ENCODE measurements at regions not wholly inside any gene's neighbourhood (a gene's known extent, or its start where the extent isn't known, plus 50 kb on each side); places are given as distances from the start of the nearest gene placed in this dataset.

DNA sequence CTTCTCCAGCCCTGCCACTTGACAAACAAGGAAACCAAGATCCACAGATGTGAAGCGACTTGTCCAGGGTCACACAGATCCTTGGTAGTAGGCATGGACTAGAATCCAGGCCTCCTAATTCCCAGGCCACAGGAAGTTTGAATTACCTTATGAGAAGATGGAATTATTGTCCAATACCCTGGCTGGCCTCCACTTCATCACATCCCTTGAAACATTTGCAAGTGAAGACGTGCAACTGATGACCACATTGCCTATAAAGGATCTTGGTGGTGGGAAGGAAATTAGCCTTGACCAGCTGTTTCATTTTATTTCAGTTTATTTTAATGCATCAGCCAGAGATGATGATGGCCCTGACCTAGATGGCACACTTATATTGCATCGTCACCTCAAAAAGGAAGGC lies 165.8 kb upstream of the CAMK1G start:
- no peak for DNase-seq

DNA sequence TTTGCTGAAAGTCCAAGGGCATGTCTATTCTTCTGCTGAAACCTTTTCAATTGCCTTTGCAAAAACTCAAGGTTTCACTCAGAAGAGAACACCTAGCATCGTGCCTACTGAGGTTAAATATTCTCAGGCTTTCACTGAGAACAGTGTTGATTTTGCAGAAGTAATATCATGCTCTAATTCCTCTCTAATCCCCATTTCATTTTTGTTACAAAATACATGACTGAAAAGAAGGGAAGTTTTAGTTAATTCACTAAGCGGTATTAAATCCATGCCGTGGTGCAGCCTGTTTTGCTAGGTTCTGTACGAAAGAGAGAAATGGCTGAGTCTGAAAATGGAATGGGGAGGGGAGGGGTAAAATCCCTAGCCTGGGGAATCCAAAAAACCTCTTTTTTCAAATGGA lies 163.2 kb upstream of the CAMK1G start:
- DNase-seq: no peak

DNA sequence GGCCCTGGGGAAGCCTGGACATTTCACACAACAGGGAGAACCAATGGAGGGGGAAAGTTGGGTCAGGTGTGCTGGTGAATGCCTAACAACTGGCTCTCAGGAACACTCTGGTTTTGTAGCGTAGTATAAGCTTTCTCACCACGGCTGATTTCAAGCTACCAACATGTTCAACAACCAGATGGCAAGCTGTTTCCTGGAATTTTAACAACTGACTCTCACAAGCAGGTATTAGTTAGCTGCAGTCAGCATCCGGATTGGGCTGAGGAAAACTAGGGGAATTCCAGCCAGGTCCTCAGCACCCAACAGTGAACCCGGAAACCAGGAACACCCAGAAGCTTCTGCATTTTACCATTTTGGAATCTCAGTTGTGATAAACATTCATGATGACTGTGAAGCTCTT lies 162.3 kb upstream of the CAMK1G start:
- DNase-seq: no peak

DNA sequence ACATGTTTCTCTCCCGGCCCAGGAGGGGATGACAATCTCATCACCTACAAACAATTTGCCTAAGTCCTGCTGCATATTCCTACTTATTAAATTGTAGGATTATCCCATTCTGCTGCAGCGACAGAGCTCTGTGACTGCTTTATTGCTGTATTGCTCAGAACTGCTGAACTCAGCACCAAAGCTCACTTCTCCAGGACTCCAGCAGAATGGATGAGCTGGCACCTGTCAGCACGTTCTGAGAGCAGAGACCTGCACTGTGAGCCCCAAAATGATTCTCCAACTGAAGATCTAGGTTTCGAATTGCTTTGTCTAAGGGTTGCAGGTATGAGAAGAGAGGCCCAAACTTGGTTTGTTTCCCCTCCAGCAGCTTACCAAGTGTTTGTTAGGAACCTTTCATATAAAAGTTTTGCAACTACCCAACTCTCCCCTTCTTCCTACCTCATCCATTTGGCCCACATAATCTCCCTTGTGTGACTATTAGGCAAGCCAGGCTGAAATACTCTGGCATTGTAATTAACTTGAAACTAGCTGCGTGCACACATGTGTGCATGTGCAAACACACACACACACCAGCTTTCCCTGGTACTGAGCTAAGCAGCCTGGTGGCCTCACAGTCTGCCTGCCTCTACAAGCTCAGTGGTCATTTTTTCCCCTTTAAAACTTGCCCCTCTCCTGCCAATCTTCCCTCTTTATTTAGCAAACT lies 161.4 kb upstream of the CAMK1G start:
- no peak for DNase-seq

DNA sequence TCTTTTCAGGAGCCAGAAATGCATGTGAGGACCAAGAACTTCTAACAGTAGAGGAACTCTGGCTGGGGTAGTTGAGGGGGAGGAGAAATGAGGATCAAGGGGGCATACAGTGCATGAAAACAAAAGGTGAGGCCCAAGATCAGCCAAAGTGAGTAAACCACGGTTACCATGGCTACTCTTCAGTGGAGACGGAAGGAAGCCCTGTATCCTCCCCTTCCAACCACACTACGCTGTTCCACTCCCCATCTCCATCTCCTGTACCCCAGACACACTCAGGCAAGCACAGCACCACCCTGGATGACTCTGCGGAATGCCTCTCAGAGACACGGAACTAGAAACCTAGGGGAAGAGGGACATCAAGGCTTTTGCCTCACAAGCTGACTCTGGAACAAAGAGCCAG lies 157.6 kb upstream of the CAMK1G start:
- no peak for DNase-seq

DNA sequence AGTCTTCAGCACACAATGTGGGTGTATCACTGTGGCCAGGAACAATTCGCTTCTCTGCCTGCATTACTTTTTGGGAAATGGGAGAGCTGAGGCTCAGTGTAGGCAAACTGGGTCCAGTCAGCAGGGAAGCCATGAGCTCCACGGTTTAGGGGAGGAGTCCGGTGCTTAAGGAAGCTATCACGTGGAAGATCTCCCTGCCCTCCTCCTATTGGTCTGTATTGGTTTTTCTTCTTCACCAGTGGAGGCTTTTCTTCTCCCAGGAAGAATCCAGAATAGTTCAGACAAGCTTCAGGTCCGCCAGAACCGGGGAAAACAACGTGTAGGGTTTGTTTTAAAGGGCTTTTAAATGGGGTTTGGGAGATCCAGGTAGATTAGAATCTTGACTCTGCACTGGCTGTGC lies 156.2 kb upstream of the CAMK1G start:
- no peak for DNase-seq

DNA sequence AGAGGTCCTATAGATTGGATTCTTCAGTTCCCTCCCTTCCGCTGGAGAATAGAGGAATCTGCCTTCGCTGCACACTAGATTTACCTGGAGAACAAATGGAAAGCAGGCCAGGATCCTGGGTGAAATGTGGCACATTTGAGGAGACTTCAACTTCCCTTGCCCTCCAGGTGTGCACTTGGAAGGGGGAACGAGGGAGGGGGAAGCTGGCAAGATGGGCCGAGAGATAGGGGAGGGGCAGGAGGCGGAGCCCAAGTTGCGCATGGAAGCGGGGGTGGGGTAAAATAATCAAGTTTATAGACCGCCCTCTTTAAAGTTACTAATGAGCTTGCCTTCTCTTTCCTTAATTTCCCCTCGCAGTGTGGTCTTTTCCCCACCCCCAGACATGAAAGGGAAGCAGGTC lies 155.7 kb upstream of the CAMK1G start:
- no peak for DNase-seq

DNA sequence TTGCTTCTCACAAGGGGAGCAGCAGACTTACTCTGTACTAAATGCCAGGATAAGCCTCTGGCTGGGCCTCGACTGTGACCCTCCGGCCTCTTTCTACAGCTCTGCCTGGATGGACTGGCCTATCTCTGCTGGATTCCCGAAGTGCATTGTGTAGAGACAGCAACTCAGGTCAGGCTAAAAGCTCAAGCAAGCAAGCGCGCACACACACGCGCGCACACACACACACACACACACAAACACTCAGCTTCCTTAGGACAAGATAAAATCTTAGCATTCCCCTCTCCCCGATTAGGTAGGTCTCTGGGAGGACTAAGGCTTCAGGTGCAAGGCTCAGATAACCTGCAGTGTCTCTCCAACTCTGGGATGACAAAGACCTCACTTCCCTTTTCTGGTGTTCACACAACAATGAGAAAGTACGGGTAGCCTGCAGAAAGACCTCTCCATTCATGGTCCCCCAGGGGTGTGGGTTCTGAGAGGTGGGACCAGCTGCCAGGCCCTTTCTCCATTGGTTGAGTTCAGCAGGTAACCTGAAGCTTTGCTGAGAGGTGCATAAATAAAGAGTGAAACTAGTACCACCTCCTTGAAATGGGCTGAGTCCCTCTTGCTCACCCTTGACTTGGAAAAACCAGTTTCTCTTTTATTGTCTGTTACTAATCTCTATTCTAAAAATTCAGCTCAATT lies 155.1 kb upstream of the CAMK1G start:
- DNase-seq: peak; percentile 67

DNA sequence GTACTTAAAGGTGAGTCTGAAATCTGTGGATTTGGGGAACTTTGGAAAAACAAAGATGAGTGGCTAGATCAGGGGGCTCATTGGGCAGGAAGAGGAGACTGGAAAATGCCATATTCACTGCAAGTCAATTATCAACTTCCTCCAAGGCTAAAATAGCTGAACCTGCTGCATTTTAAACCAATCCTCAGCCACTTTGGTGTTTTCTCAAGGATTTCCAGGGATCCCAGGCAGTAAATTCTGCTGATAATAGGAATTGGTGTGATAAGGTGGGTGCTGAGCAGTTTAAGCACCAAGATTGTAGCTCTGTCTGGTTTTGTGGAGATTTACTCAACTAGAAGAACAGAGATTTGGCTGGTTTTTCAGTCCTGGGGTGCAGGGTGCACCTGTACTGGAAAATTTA lies 153.9 kb upstream of the CAMK1G start:
- DNase-seq: no peak

DNA sequence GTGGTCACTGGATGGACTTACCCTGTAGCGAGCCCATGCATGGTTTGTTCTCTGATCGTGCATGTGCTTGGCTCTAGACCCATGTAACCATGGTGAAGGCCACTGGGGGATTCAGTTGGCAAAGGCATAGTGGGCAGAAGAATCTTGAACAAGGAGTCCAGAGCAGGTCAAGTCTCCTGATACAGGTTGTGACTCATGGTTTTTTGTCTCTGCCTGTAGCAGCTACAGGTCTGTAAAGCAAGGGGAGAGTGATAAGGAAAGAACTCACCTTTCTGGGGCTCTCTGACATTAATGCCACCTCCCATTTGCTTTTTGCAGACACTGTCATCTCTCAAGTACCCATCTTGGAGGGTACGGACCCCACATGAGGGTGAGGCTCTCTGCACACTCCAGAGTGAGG lies 153.4 kb upstream of the CAMK1G start:
- DNase-seq: no peak

DNA sequence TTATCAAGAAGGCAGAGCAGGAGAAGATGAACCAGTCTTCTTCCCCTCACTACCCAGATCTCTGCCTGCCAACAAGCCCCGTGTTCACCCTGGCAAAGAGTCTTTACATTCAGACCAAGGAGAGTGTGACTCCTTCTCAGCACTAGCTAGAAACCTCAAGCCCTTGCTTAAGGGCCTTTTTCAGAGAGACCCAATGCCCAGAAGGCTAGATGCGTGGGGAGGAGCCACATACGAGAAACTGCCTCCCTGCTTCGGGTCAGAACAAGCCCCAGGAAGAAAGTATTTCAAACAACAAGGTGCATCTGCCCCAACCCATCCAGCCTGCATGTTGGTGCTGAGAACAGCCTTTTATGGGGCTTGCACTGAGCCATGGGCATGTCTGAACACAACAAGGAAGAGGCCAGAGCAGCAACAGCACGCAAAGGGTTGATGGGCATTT lies 152.7 kb upstream of the CAMK1G start:
- DNase-seq: no peak

DNA sequence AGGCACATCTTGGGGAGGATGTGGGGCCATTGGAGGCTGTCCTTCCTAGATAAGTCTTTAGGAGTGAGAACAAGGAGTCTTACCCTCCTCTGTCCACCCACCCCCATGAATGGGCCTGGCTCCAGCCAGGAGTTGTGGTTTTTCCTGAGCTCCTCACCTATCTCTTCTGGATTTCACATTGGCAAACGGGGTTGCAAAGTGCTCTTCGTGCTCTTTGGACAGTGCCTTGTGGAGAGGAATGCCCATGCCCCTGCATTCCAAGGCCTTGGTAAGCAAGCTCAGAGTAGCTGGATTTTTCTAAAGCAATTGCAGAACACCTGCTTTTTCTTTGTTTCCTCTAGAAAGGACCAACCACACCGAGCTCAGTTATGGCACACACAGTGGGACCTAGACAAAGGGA lies 152.1 kb upstream of the CAMK1G start:
- no peak for DNase-seq

DNA sequence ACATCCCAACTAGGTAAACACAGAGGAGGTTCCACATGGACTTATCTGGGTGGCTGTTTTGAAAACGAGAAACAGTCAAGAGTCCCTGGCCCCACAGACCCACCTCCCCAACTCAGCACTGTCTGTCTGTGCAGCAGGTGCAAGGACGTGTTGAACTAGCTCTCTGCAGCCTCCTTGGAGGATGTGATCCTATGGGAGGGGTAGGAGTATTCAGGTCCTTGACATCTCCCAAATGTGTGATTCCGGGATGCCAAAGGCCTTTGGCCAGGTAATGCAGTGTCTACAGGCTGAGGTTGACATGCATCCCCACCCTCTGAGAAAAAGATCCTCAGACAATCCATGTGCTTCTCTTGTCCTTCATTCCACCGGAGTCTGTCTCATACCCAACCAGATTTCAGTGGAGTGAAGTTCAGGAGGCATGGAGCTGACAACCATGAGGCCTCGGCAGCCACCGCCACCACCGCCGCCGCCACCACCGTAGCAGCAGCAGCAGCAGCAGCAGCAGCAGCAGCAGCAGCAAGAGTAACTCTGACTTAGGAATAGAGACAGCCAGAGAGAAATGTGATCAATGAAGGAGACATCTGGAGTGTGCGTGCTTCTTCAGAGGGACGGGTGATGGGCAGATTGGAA lies 151.6 kb upstream of the CAMK1G start:
- no peak for DNase-seq

DNA sequence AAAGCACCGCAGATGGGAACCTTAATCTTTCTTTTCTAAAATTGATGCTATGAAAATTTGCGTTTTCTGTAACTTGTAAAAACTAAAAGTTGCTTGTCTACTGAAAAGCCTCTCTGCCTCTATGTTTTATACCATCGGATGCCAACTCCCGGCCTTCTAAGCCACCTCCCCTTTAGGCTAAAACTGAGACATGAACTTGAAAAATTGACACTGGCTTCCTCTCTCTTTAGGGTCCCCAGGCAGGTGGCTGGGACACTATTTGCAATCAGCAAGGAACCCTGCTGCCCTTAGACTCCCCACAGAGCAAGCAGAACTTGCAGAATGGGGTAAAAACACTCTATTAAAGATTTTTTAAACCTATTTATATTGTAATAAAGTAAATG lies 151.1 kb upstream of the CAMK1G start:
- DNase-seq: no peak

DNA sequence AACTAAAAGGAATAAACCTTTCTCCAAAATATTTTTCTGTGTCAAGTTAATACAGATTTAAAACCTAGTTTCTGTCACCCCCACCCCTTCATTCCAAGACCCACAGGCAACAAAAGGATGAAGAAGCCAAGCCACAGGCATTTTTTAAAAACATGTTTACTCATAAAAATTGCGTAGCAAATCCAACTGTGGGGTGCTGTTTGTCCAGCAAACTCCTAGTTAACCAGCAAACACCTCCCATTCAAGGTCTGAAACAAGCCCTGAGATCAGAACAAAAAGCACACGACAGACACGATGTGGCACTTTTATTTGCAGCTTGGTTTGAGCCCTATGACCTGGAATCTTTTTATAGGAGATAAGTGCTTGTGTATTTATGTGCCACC lies 149.9 kb upstream of the CAMK1G start:
- no peak for DNase-seq

DNA sequence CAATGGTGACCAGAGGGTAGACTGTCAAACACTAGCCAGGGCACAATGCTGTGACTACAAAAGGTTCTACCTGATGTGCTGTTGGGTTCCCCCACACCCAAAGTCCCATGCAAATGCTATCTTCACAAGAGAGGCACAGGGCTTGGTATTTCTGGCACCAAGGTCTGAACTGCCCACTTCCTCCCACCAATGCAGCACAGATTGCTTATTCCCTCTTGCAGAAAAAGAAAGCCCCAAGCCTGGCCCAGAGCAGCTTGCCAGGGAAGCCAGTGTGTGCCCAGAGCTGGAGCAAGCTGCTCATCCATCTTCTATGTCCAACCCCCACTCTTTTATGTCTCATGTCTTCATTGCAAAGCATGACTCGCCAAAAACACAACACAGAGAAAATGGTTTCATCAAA lies 149.4 kb upstream of the CAMK1G start:
- DNase-seq: no peak

DNA sequence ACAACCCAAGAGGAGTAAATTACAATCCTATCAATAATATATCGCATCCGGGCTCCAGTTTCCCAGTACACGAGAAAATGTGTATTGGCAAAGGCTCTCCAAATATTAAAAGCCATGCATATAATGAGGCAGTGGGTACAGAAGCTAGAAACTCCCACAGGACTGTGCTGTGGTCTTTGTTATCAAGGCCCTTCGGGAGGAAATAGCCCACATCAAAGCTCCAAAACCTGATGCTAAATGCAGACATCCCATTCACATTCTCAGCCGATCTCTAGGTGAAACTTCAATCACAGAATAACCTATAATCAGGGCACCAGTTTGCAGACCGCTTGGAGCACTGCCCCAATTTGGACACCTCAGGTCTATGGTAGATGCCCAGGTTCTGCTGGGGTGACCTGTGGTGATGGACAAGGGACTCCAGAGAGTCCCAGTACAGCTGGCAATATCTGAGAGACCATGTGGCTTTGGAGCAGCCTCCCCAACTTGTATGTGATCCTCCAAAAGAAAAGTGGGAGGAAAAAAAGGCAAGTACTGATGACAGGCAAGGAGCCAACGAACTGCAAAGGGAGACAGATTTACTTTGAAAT lies 148.8 kb upstream of the CAMK1G start:
- no peak for DNase-seq

DNA sequence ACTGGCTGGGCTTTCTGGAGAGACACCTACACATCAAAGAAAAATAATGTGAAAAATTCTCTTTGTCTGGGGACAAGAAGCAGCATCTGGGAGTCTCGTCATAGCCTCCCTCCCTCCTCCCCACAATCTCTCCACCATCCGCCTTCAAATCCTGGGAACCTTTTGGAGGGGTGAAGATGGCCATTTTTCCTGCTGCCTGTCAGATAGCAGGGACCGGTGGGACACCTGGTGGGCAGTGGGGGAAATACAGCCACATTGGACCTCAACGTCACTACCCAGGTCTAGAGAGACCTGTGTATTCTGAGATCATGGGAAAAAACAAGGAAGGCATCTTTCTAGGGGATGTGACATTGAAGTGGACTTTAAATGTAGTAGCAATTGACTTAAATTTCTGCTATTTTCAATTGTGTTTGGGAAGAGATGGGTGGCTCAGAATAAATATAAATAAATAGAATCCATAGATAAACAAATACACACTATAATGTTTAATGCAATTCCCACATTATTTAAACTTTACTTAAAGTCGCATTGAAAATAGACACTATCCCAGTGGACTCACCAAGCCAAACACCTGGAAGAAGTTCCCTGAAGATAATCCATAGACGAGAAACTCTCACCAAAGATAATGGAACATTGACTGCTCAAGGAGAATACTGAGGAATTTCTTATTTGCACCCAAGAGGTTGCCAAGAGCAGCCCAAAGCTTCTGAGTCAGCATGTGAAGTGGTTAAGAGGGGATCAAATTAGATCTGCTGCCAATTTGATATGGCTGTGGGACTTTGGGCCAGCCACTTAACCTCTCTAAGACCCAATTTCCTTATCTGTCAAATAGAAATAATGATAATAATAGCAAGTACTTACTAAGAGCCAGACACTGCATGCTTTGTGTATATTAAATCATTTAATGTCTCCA lies 147.6 kb upstream of the CAMK1G start:
- no peak for DNase-seq

DNA sequence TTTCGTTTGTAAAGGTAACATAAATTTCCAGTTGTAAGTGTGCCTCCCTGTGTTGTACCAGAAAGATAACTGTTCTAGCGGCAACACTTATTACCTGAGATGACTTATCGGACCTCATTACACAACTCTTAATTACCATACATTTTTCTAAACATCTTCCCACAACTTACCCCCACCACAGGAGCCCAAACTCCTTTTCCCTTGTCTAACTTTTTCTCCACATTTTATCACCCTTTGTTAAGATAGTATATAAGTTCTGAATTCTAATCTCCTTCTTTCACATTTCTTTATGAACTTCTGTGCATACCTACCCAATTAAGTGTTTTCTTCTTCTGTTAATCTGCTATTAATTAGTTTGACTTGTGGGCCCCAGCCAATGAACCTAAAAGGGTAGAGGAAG lies 143.7 kb upstream of the CAMK1G start:
- no peak for DNase-seq

DNA sequence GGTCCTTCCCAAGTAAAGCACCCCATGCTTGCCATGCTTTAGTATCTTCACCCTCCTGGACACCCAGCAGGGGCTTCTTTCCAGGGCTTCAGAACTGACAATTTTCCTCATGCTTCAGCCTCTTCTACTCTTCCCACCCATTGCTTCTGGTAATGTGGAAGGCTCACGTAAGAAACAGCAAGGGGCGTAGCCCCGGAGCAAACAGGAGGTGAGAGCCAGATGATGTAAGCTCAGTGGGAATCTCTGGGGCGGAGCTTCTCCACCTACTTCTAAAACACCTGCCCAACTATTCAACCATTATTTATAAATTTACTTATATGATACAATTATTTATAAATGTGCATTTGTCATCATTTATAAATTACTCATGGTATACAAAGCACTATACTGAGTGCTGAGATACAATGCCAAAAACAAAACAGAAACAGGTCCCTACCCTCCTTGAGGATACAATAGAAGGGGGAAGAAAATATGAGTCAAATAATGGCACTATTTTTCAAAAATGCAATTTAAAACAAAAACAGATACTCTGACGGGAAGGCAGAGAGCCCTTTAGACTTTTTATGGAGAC lies 140.1 kb upstream of the CAMK1G start:
- no peak for DNase-seq

DNA sequence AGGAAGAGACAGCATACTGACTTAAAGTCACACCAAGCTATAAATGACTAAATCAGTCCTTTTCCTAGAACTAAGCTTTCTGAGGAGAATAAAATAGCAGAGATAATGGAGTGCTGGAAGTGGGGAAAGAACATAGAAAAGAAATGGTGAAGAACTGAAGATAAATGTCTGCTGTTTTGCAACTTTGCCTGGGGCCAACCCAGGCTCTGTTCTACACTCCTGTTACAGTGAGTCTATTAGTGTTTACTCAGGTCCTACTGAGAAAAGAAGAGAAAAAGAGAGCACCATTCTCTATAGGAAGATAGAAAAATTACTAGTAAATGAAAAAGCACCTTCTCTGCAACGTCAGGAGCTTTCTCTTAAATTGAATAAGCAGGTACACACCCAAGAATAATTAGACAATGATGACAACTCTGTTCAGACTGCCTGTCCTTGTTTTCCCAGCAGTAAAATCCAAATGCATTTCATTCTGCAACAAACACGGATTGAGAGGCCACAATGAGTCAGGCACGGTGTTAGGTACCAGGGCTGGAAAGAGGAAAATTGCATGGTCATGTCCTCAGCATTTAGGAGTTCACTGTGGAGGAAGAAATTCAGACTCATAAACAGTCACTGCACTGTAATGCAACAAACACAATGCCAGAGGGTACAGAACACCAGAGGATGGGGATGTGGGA lies 139.4 kb upstream of the CAMK1G start:
- no peak for DNase-seq

DNA sequence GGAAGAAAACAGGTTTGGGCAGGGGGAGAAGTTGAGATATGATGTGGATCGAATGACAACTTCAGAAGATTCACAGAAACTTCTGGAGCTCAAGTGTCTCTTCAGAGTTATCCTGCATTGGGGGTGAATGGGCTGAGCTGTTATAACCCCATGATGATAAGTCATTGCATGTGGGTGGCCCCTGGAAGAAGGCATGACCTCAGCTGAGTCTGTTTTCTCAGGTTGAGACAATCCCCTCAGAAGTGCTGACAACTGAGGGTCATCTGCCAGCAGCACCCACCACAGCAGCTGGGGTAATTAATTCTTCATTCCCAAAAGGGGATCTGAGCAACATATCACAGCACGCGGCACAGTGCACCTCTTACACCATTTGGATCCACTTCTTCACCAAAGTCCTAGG lies 138.6 kb upstream of the CAMK1G start:
- DNase-seq: no peak

Measured in NCI-H510A (cell line).